CD4-positive, alpha-beta T cell (primary cell): ENCODE measurements at regions not wholly inside any gene's neighbourhood (a gene's known extent, or its start where the extent isn't known, plus 50 kb on each side); places are given as distances from the start of the nearest gene placed in this dataset.

Experiments used
- ATAC-seq: fragments of 200-7000 bp; cut with Tn5 transposase; one replicate; pipeline ENCODE4 v1.10.0; 2022; ENCODE audit warnings: mild to moderate bottlenecking; ENCODE audit not compliant: poor library complexity
- CTCF ChIA-PET: fragments of 350-600 bp; sonication (Branson Sonifier 250); formaldehyde crosslinking; loops from one replicate; lab custom pipeline; 2021; ENCODE audit warnings: antibody characterized with exemption, inconsistent platforms; lab: Charles Lee
- POLR2A ChIA-PET: fragments of 350-600 bp; sonication (Branson Sonifier 250); formaldehyde crosslinking; loops from one replicate; lab custom pipeline; 2021; ENCODE audit warnings: antibody characterized with exemption, inconsistent platforms; lab: Charles Lee
- DNase-seq, 14 experiments: peaks; one replicate each; pipeline ENCODE4 v3.0.0-alpha.2; 2013 to 2020; ENCODE audit warnings: mixed read lengths in 2 of 14
- H3K27ac ChIP-seq, 2 donors: one replicate each; pipeline versions ENCODE4 v1.5.1 to v1.7.0; 2013; ENCODE audit warnings: low read length in 2 of 2, low read depth in 1 of 2, mild to moderate bottlenecking in 1 of 2
- H3K27me3 ChIP-seq, 2 experiments: 1 replicate in 1 of 2; 2 replicates in 1 of 2; pipeline versions ENCODE4 v1.6.1 to v1.7.0; 2013; ENCODE audit warnings: low read length in 2 of 2, control low read depth in 1 of 2, mild to moderate bottlenecking in 1 of 2, moderate library complexity in 1 of 2; ENCODE audit not compliant: insufficient read depth in 2 of 2, control insufficient read depth in 1 of 2
- H3K36me3 ChIP-seq: one replicate; pipeline ENCODE4 v1.6.1; 2013; ENCODE audit warnings: low read length, control low read depth; ENCODE audit not compliant: insufficient read depth
- H3K4me1 ChIP-seq: one replicate; pipeline ENCODE4 v1.6.1; 2013; ENCODE audit warnings: low read length, control low read depth; ENCODE audit not compliant: insufficient read depth
- H3K4me3 ChIP-seq: one replicate; pipeline ENCODE4 v1.5.1; 2013; ENCODE audit warnings: mild to moderate bottlenecking, low read length, moderate library complexity
- H3K9me3 ChIP-seq, 2 experiments: 1 replicate in 1 of 2; 2 replicates in 1 of 2; pipeline versions ENCODE4 v1.6.1 to v1.7.0; 2013; ENCODE audit warnings: low read length in 2 of 2, mild to moderate bottlenecking in 2 of 2, control low read depth in 1 of 2, moderate library complexity in 1 of 2; ENCODE audit not compliant: control insufficient read depth in 1 of 2, insufficient read depth in 1 of 2
- H3K27ac Mint-ChIP-seq: one replicate; pipeline ENCODE4 v1.8.0; 2020; ENCODE audit warnings: mixed read lengths
- H3K27me3 Mint-ChIP-seq: one replicate; pipeline ENCODE4 v1.8.0; 2021; ENCODE audit warnings: mixed read lengths
- H3K36me3 Mint-ChIP-seq: one replicate; pipeline ENCODE4 v1.8.0; 2021; ENCODE audit warnings: low read depth, mixed read lengths
- H3K4me1 Mint-ChIP-seq: one replicate; pipeline ENCODE4 v1.8.0; 2021; ENCODE audit warnings: low read depth, mixed read lengths
- H3K4me3 Mint-ChIP-seq: one replicate; pipeline ENCODE4 v1.8.0; 2020; ENCODE audit warnings: mild to moderate bottlenecking, mixed read lengths
- H3K9me3 Mint-ChIP-seq: one replicate; pipeline ENCODE4 v1.8.0; 2020; ENCODE audit warnings: mixed read lengths
- intact Hi-C, 2 experiments: fragments of 100-400 bp; cut with DNase I in 1 of 2; cut with micrococcal nuclease in 1 of 2; formaldehyde crosslinking; loops; one replicate each; pipeline versions ENCODE4 v1.15.1 to v1.9.0; 2023 to 2025; cut with DNase I, micrococcal nuclease
- TF ChIP-seq, protein P1 (sequence below): fragments of 200-600 bp; IDR thresholded peaks from one replicate; pipeline ENCODE4 v1.8.0; 2022; ENCODE audit warnings: antibody characterized with exemption, mild to moderate bottlenecking

DNA sequence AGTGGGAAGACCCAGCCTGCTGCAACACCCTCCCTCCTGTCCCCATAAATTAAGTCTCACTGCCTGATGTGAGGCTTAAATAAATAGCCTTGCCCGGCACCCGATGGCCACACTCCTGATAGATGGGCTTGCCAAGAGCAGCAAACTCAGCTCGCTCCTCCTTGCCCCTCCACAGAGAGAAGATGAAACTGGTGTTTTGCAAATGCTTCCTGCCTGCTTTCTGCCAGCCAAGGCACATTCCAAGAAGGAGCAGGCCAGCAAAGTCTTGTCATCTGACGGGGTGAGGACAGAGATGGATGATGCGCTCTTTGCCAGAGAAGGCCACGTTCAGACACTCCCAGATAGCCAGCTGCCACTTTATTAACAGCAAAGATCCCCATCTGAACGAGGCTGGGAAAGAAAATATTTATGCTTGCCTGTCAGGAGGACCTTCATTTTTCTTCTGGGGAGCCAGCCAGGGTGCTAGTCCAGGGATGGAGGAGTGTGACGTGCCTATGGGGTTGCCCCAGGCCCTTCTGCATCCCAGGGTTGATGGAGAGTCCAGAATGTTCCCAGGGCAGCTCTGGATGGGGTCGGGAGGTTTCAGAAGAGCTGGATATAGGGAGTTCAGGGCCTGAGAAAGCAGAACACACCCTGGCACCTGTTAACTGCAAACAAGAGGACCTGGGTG is 265.4 kb downstream of the FOXD2 start:
- POLR2A ChIA-PET, result no interaction called here
- no peak overlapping the region for H3K4me3 Mint-ChIP-seq

DNA sequence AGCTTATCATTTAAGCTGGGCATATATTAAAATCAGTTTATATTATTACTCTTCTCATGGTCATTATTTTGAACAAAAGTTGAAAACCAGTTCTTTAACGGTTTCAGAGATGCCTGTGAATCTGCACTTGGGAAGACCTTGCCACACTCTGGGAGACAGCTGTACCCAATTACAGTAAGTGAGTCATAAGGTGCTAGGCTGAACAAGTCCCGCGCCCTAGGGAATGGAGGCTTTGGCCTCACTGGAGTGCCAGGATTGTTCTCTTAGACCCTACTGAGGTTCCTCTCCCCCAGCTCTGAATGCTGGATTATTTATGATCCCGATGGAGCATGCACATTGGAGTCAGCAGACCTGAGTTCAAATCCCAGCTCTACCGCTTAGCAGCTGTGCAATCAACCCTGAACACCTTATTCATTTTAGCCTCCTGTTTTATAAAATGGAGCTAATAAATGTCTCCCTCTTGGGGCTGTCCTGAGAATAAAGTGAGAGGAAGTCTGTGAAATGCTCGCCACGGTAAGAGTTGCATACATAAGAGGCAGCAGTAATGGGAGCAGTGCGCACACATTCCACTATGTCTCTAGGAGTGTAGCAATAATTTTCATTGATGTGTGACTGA is 266.2 kb downstream of the FOXD2 start:
- TF ChIP-seq, protein P1, sequence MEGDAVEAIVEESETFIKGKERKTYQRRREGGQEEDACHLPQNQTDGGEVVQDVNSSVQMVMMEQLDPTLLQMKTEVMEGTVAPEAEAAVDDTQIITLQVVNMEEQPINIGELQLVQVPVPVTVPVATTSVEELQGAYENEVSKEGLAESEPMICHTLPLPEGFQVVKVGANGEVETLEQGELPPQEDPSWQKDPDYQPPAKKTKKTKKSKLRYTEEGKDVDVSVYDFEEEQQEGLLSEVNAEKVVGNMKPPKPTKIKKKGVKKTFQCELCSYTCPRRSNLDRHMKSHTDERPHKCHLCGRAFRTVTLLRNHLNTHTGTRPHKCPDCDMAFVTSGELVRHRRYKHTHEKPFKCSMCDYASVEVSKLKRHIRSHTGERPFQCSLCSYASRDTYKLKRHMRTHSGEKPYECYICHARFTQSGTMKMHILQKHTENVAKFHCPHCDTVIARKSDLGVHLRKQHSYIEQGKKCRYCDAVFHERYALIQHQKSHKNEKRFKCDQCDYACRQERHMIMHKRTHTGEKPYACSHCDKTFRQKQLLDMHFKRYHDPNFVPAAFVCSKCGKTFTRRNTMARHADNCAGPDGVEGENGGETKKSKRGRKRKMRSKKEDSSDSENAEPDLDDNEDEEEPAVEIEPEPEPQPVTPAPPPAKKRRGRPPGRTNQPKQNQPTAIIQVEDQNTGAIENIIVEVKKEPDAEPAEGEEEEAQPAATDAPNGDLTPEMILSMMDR, result no peak
- H3K27me3 ChIP-seq, result peaks cover 29 to 45% of the 10 kb centered on the region in 2 experiments
- no peak overlapping the region for H3K4me3 ChIP-seq
- ATAC-seq (no peak), DNase-seq (no peak)
- intact Hi-C loops, result no loop called here
- Mint-ChIP-seq H3K36me3 (no peaks in the 10 kb centered on the region), H3K27me3 (peaks cover 54% of the 10 kb centered on the region), H3K9me3 (no peaks in the 10 kb centered on the region), H3K27ac (no peak overlapping the region), H3K4me3 (no peak overlapping the region), H3K4me1 (peaks cover 3% of the 10 kb centered on the region)
- ChIA-PET CTCF (no interaction called here), POLR2A (no interaction called here)
- H3K9me3 ChIP-seq, result peaks cover 0 to 8% of the 10 kb centered on the region in 2 experiments
- H3K4me1 ChIP-seq, result peaks cover 6% of the 10 kb centered on the region
- no peaks in the 10 kb centered on the region for H3K36me3 ChIP-seq
- H3K27ac ChIP-seq, result no peak overlapping the region

More for the DNA sequence above, 265.4 kb downstream of the FOXD2 start:
- no peaks in the 10 kb centered on the region for H3K36me3 Mint-ChIP-seq
- CTCF ChIA-PET, result no interaction called here
- intact Hi-C loops, result no loop called here
- Histone ChIP-seq H3K9me3 (peaks cover 0 to under 1% of the 10 kb centered on the region in 2 experiments), H3K27ac (no peak overlapping the region), H3K36me3 (no peaks in the 10 kb centered on the region), H3K27me3 (peaks cover 22 to 37% of the 10 kb centered on the region in 2 experiments), H3K4me1 (no peaks in the 10 kb centered on the region), H3K4me3 (no peak overlapping the region)
- H3K9me3 Mint-ChIP-seq, result no peaks in the 10 kb centered on the region
- peaks cover 48% of the 10 kb centered on the region for H3K27me3 Mint-ChIP-seq
- DNase-seq, result no peak
- no peak for ATAC-seq
- TF ChIP-seq, protein P1, result no peak
- no peaks in the 10 kb centered on the region for H3K4me1 Mint-ChIP-seq
- no peak overlapping the region for H3K27ac Mint-ChIP-seq

GRCh38 chr1:47705517-47706130 is 267.8 kb downstream of the FOXD2 start:
- ChIA-PET CTCF (no interaction called here), POLR2A (no interaction called here)
- H3K27ac ChIP-seq, result no peak overlapping the region
- no peaks in the 10 kb centered on the region for H3K9me3 Mint-ChIP-seq
- H3K9me3 ChIP-seq, result peaks cover 0 to 17% of the 10 kb centered on the region in 2 experiments
- peaks cover 67% of the 10 kb centered on the region for H3K27me3 Mint-ChIP-seq
- intact Hi-C loops, result no loop called here
- H3K36me3 ChIP-seq, result no peaks in the 10 kb centered on the region
- TF ChIP-seq, protein P1, result no peak
- peaks cover 40 to 60% of the 10 kb centered on the region in 2 experiments for H3K27me3 ChIP-seq
- no peak overlapping the region for H3K27ac Mint-ChIP-seq
- peaks cover 22% of the 10 kb centered on the region for H3K4me1 ChIP-seq
- no peak for ATAC-seq
- no peak overlapping the region for H3K4me3 Mint-ChIP-seq
- peaks cover 7% of the 10 kb centered on the region for H3K4me1 Mint-ChIP-seq
- DNase-seq, result no peak
- no peaks in the 10 kb centered on the region for H3K36me3 Mint-ChIP-seq
- no peak overlapping the region for H3K4me3 ChIP-seq
